IMR-90 (cell line): ENCODE measurements at regions not wholly inside any gene's neighbourhood (a gene's known extent, or its start where the extent isn't known, plus 50 kb on each side); places are given as distances from the start of the nearest gene placed in this dataset.

Source experiments
- ATAC-seq: fragments of 200-7000 bp; cut with Tn5 transposase; 2 replicates; pipeline ENCODE4 v1.9.1; 2020; ENCODE audit warnings: low read depth, mild to moderate bottlenecking, moderate library complexity
- BruUV-seq: library from RNA; stranded (reverse); fragments of 400-500 nt; replicated peaks from 2 replicates; lab custom pipeline; 2021; lab: Mats Ljungman, UMichigan
- CTCF ChIA-PET: fragments of 300-600 bp; formaldehyde crosslinking; extraction: SDS; loops from one replicate; lab custom pipeline; 2021; ENCODE audit warnings: antibody characterized with exemption; lab: Yijun Ruan, JAX
- POLR2A ChIA-PET: fragments of 300-600 bp; sonication (Branson Sonifier 250); formaldehyde crosslinking; loops from one replicate; lab custom pipeline; 2022; ENCODE audit warnings: antibody characterized with exemption; ENCODE audit not compliant: unreplicated experiment; lab: Charles Lee
- DNase-seq: peaks from one replicate; pipeline ENCODE4 v3.0.0; 2013
- H2AFZ ChIP-seq: replicated peaks from 2 replicates; pipeline ENCODE3; 2013; ENCODE audit warnings: low read length, mild to moderate bottlenecking; ENCODE audit not compliant: poor library complexity
- H2AK5ac ChIP-seq: 2 replicates; pipeline ENCODE4 v1.6.1; 2013; ENCODE audit warnings: low read depth, low read length, inconsistent platforms
- H2AK9ac ChIP-seq: replicated peaks from 2 replicates; pipeline ENCODE3; 2013; ENCODE audit warnings: mild to moderate bottlenecking, low read depth, low read length, moderate library complexity; ENCODE audit not compliant: poor library complexity
- H2BK120ac ChIP-seq: 2 replicates; pipeline ENCODE4 v1.6.1; 2013; ENCODE audit warnings: low read depth, low read length, inconsistent platforms
- H2BK15ac ChIP-seq: 3 replicates; pipeline ENCODE4 v1.6.1; 2013; ENCODE audit warnings: low read depth, low read length, inconsistent platforms
- H2BK20ac ChIP-seq: 2 replicates; pipeline ENCODE4 v1.6.1; 2013; ENCODE audit warnings: low read depth, mild to moderate bottlenecking, inconsistent platforms, low read length, moderate library complexity
- H2BK5ac ChIP-seq: 2 replicates; pipeline ENCODE4 v1.6.1; 2013; ENCODE audit warnings: mild to moderate bottlenecking, low read depth, low read length, inconsistent platforms; ENCODE audit not compliant: poor library complexity, severe bottlenecking
- H3K14ac ChIP-seq: replicated peaks from 2 replicates; pipeline ENCODE4 v1.6.1; 2013; ENCODE audit warnings: low read depth, low read length, inconsistent platforms
- H3K18ac ChIP-seq: 2 replicates; pipeline ENCODE4 v1.6.1; 2013; ENCODE audit warnings: low read depth, low read length, control low read depth
- H3K23ac ChIP-seq: 2 replicates; pipeline ENCODE4 v1.6.1; 2013; ENCODE audit warnings: low read depth, low read length, inconsistent platforms
- H3K27ac ChIP-seq: 2 replicates; pipeline ENCODE4 v1.5.1; 2013; ENCODE audit warnings: mild to moderate bottlenecking, control low read depth, low read length; ENCODE audit not compliant: insufficient read depth
- H3K27me3 ChIP-seq: 2 replicates; pipeline ENCODE4 v1.6.1; 2013; ENCODE audit warnings: low read length; ENCODE audit not compliant: control insufficient read depth, insufficient read depth
- H3K36me3 ChIP-seq: 2 replicates; pipeline ENCODE4 v1.6.1; 2013; ENCODE audit warnings: low read length, mixed read lengths; ENCODE audit not compliant: control insufficient read depth, insufficient read depth
- H3K4ac ChIP-seq: 2 replicates; pipeline ENCODE4 v1.6.1; 2013; ENCODE audit warnings: low read depth, low read length, inconsistent platforms
- H3K4me1 ChIP-seq: 2 replicates; pipeline ENCODE4 v1.6.1; 2013; ENCODE audit warnings: low read length, mixed read lengths; ENCODE audit not compliant: control insufficient read depth, insufficient read depth
- H3K4me2 ChIP-seq: 2 replicates; pipeline ENCODE4 v1.6.1; 2013; ENCODE audit warnings: low read depth, mild to moderate bottlenecking, control low read depth, low read length, moderate library complexity
- H3K4me3 ChIP-seq: 2 replicates; pipeline ENCODE4 v1.5.1; 2013; ENCODE audit warnings: low read depth, mild to moderate bottlenecking, control low read depth, low read length, moderate library complexity; ENCODE audit not compliant: insufficient read depth
- H3K56ac ChIP-seq: 2 replicates; pipeline ENCODE4 v1.6.1; 2013; ENCODE audit warnings: low read length, inconsistent platforms; ENCODE audit not compliant: insufficient read depth; ENCODE audit errors: extremely low read depth
- H3K79me1 ChIP-seq, 2 experiments: 2 replicates each; pipeline ENCODE4 v1.6.1; 2013; ENCODE audit warnings: low read length in 2 of 2, inconsistent platforms in 1 of 2, low read depth in 1 of 2
- H3K9ac ChIP-seq: 2 replicates; pipeline ENCODE4 v1.6.1; 2013; ENCODE audit warnings: low read depth, low read length, control low read depth
- H3K9me1 ChIP-seq: 2 replicates; pipeline ENCODE4 v1.6.1; 2013; ENCODE audit warnings: low read length, inconsistent platforms; ENCODE audit not compliant: insufficient read depth
- H3K9me3 ChIP-seq: 2 replicates; pipeline ENCODE4 v1.6.1; 2013; ENCODE audit warnings: low read length; ENCODE audit not compliant: control insufficient read depth, insufficient read depth
- H4K20me1 ChIP-seq: 2 replicates; pipeline ENCODE4 v1.6.1; 2013; ENCODE audit warnings: low read length, inconsistent platforms; ENCODE audit not compliant: insufficient read depth
- H4K5ac ChIP-seq: 2 replicates; pipeline ENCODE4 v1.6.1; 2013; ENCODE audit warnings: mild to moderate bottlenecking, low read depth, low read length, control low read depth
- H4K8ac ChIP-seq, 2 experiments: 2 replicates each; pipeline ENCODE4 v1.6.1; 2013; ENCODE audit warnings: low read depth in 2 of 2, low read length in 2 of 2, control low read depth in 1 of 2, inconsistent platforms in 1 of 2
- H4K91ac ChIP-seq: 2 replicates; pipeline ENCODE4 v1.6.1; 2013; ENCODE audit warnings: low read depth, low read length, inconsistent platforms; ENCODE audit not compliant: insufficient read depth
- BHLHE40 ChIP-seq: fragments of 150-350 bp; IDR thresholded peaks from 2 replicates; pipeline ENCODE4 v1.6.1; 2016; ENCODE audit warnings: mild to moderate bottlenecking, low read depth, low read length
- CEBPB ChIP-seq: IDR thresholded peaks from 2 replicates; pipeline ENCODE4 v1.6.1; 2012; ENCODE audit warnings: low read depth, low read length, improper control_type of control experiment
- CTCF ChIP-seq: conservative IDR thresholded peaks from 2 replicates; pipeline ENCODE4 v1.5.1; 2012; ENCODE audit warnings: mild to moderate bottlenecking, low read depth, low read length, improper control_type of control experiment
- ELK1 ChIP-seq: fragments of 150-350 bp; IDR thresholded peaks from 2 replicates; pipeline ENCODE4 v1.6.1; 2016; ENCODE audit warnings: low read depth, mild to moderate bottlenecking, low read length, moderate library complexity, borderline replicate concordance
- MAZ ChIP-seq: IDR thresholded peaks from 2 replicates; pipeline ENCODE4 v1.6.1; 2012; ENCODE audit warnings: low read depth, mild to moderate bottlenecking, low read length, improper control_type of control experiment, moderate library complexity, borderline replicate concordance
- MXI1 ChIP-seq: IDR thresholded peaks from 2 replicates; pipeline ENCODE4 v1.6.1; 2012; ENCODE audit warnings: low read depth, mild to moderate bottlenecking, low read length, moderate library complexity, borderline replicate concordance
- NFE2L2 ChIP-seq: fragments of 150-350 bp; IDR thresholded peaks from 2 replicates; pipeline ENCODE4 v1.6.1; 2016; ENCODE audit warnings: low read depth, mild to moderate bottlenecking, low read length
- POLR2A ChIP-seq: IDR thresholded peaks from 2 replicates; pipeline ENCODE4 v1.6.1; 2012; ENCODE audit warnings: mild to moderate bottlenecking, low read depth, low read length
- RAD21 ChIP-seq: IDR thresholded peaks from 2 replicates; pipeline ENCODE4 v1.6.1; 2012; ENCODE audit warnings: low read length, improper control_type of control experiment
- RCOR1 ChIP-seq: IDR thresholded peaks from 2 replicates; pipeline ENCODE4 v1.6.1; 2012; ENCODE audit warnings: mild to moderate bottlenecking, low read length, improper control_type of control experiment; ENCODE audit not compliant: insufficient replicate concordance
- dilution Hi-C: fragments of 300-500 bp; cut with HindIII; formaldehyde crosslinking; loops from one replicate; pipeline ENCODE4 v1.14.3; 2018; ENCODE audit warnings: low sequenced_read_pairs; ENCODE audit not compliant: unreplicated experiment
- in situ Hi-C: fragments of 300-500 bp; cut with MboI; formaldehyde crosslinking; loops from 3 replicates; pipeline ENCODE4 v1.14.3; 2019; ENCODE audit warnings: low sequenced_read_pairs, inconsistent platforms, mixed read lengths
- intact Hi-C: fragments of 100-400 bp; cut with micrococcal nuclease; formaldehyde crosslinking; loops from 2 replicates; pipeline ENCODE4 v1.10.0; 2022

- dilution Hi-C loops (no loop called here), intact Hi-C loops (no loop called here), in situ Hi-C loops (no loop called here)
- Histone ChIP-seq H3K36me3 (no peaks in the 10 kb centered on the region), H3K23ac (no peak overlapping the region), H4K8ac (no peak overlapping the region), H3K4me1 (no peaks in the 10 kb centered on the region), H3K9ac (no peak overlapping the region), H3K9me1 (no peaks in the 10 kb centered on the region), H2BK5ac (no peak overlapping the region), H3K9me3 (no peaks in the 10 kb centered on the region), H3K79me1 (no peaks in the 10 kb centered on the region), H4K91ac (no peak overlapping the region), H4K5ac (no peak overlapping the region), H2AK5ac (no peak overlapping the region), H3K4ac (no peak overlapping the region), H3K27ac (no peak overlapping the region), H2BK20ac (no peak overlapping the region), H2BK120ac (no peak overlapping the region), H2BK15ac (no peak overlapping the region), H3K56ac (no peak overlapping the region), H3K27me3 (no peaks in the 10 kb centered on the region), H3K18ac (no peak overlapping the region), H3K4me2 (no peak overlapping the region), H3K14ac (no peak overlapping the region), H2AFZ (no peak overlapping the region), H3K4me3 (no peak overlapping the region), H4K20me1 (no peaks in the 10 kb centered on the region), H2AK9ac (no peak overlapping the region)
- BruUV-seq, result no TSS peak
- ATAC-seq (no peak), DNase-seq (no peak)
- POLR2A ChIA-PET, result no interaction called here
- CTCF ChIA-PET, result no interaction called here
- TF ChIP-seq RCOR1, result no peak
- no peak for TF ChIP-seq BHLHE40
- no peak for TF ChIP-seq ELK1
- TF ChIP-seq CEBPB, result no peak
- no peak for TF ChIP-seq MAZ
- no peak for TF ChIP-seq MXI1
- TF ChIP-seq RAD21, result no peak
- TF ChIP-seq NFE2L2, result no peak
- TF ChIP-seq CTCF, result no peak
- TF ChIP-seq POLR2A, result no peak
Measured at GRCh38 chr3:106381939-106382335, 513.1 kb upstream of the CBLB start.
